HG03342 (cell line): ENCODE measurements at regions not wholly inside any gene's neighbourhood (a gene's known extent, or its start where the extent isn't known, plus 50 kb on each side); places are given as distances from the start of the nearest gene placed in this dataset.

Experiments
- ATAC-seq: cut with Tn5 transposase; IDR thresholded peaks from one replicate; pipeline ENCODE4 v1.9.1; 2021; ENCODE audit warnings: mild to moderate bottlenecking, moderate library complexity; ENCODE audit not compliant: unreplicated experiment

- ATAC-seq: no peak
Observed at GRCh38 chr11:76277298-76278175, 71.2 kb upstream of the WNT11 start.

DNA sequence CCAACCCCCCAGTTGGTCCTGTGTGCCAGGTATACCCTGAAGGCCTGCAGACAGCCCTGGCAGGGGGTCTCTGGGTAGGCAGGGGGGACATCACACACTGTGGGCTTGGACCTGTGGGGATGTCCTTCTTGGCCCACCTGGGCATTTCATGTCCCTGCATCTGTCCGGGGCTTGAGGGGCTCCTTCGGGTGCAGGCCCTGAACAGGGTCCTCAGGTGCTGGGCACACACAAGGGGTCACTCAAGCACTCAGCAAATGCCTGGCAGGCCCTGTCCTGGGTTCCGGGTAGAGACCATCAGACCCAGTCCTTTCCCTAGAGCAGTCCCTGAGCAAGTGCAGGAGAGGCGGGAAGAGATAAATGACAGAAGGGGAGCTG is 70.5 kb upstream of the WNT11 start:
- no peak for ATAC-seq

- ATAC-seq: no peak
Observed at GRCh38 chr11:76276046-76276780, 69.9 kb upstream of the WNT11 start.

DNA sequence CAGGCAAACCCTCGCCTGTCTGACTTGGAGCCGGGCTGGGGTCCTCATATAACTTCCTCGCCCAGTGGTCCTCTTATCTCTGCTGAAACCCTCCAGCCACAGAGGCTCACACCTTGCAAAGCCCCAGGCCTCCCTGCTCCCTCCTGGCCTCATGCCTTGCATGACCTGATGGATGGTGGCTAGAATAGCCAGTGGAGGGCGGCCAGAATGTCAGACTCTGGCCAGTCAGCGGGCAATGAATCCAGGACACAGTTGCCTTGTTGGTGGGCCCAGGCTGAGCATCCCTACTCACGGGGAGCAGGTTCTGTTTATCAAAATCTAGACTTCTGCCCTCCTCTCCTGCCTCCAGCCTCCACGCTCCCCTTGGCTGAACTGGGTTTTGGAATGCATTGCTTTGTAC is 69.1 kb upstream of the WNT11 start:
- ATAC-seq: no peak

DNA sequence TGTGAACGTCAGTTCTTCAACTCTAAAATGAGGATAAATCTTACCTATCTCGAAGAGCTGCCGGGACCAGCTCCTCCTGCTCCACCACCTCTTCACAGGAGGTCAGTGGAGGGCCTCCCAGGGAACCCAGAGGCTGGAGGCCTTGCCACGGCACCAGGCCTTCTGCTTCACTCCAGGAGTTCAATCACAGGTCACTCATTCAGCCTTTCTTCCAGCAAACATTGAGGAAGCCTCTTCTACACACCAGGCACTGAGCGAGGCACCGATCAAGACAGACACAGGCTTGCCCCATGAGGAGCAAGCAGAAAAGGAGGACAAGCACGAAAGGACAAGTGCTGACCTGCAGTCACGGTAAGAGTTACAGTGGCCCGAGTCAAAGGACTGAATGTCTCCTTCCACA is 64.8 kb upstream of the WNT11 start:
- no peak for ATAC-seq

DNA sequence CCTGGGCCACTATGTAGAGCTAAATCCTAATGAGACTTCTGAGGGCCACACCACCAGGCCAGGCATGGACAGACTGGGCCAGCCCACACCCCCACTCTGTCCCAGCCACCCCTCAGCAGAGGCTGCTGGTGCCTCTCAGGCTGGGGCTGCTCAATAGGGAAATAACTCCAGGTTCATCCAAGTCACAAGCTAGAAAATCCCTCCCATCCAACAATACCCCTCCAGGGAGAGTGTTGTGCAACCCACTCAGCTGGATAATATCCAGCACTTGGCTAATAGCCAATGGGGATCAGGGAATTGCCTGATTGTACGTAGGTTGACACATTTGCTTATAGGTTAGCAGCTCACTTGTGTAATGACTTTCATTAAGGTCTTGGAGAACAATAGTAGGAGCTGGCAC is 64.1 kb upstream of the WNT11 start:
- no peak for ATAC-seq

DNA sequence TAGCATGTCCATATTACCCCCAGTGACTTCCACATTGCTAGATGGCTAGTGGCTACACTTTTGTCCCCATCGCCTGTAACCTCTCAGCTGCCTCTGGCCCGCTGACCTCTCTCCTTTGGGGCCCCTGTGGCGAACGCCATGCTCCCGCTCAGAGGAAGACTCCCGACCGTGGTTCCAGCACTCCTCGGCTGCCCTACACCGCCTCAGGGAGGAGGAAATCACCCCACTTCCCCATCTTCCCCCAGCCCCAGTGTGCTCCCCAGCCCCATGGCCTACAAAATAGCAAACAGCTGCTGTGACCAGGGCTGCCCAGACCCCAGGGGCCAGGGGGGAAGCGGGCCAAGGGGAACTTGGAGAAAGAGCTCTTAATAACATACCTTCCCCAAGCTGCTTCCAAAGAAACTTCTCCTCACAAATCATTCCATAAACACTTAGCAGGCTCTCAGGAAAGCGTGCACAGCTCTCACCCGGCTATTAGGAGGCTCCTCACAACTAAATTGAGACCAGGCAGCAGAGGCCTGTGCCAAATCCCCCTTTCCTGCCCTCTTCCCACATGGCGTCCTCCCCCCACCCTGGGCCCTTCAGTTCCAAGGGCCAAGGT is 63.5 kb upstream of the WNT11 start:
- no peak for ATAC-seq

GRCh38 chr11:76269247-76269646 is 62.9 kb upstream of the WNT11 start:
- ATAC-seq: no peak

- ATAC-seq: no peak
Observed at GRCh38 chr11:76268498-76268897, 62.2 kb upstream of the WNT11 start.

GRCh38 chr11:76267556-76267955 is 61.3 kb upstream of the WNT11 start:
- ATAC-seq: no peak

DNA sequence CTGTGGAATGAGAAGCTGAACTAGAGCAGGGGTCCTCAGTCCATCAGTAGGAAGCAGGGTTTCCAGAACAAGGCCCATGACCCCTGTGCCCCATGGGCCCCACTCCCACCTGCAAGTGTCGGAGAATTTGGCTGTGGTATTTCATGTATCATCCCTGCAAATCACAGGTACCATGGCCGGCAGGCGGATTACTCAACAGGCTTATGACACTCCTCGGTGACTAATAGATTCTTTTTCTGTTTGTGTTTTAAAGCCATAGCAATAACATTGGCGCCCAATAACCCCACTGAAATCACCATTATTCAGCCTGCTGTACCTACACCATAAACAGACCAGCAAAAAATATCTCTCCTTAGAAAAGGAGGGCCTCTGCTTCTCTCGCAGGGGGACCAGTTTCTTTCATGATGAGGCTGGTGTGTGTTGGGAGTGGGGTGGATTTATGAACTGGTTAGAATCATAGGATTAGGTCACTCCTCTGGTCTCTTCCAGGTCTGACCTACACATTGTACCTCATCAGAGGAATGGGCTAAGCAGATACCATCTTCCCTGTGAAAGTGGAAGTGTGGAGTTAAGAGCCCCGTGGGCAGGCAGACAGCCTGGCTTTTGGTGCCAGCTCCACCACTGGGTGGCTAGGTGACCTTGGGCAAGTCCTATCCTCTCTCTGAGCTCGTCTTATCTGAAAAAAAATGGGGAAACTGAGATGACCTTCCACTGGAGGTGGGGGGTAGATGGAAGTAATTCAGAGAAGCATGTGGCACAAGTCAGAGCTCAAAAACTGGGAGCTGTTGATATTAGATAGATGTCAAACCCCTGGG is 60.2 kb upstream of the WNT11 start:
- no peak for ATAC-seq

- no peak for ATAC-seq
Observed at GRCh38 chr11:76265771-76266241, 59.5 kb upstream of the WNT11 start.

DNA sequence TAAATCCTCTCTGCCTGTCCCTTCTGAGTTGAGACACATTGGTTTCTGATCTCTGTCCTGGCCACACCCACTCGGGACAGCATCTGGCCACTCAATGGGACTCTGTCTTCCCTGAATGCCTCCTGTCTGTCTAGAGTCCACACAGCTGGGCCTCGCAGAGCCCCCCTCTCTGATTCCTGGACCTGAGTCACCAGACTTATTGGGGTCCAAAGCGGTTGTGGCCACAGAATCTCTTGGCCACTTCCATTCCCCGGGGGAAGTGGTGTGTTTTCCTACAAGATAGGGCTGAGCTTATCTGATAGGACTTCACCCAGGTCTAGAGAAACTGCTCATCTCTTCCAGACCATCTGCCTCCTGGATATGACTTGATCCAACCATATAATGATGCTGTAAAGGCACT is 57.4 kb upstream of the WNT11 start:
- no peak for ATAC-seq

GRCh38 chr11:76263166-76263565 is 56.9 kb upstream of the WNT11 start:
- no peak for ATAC-seq

DNA sequence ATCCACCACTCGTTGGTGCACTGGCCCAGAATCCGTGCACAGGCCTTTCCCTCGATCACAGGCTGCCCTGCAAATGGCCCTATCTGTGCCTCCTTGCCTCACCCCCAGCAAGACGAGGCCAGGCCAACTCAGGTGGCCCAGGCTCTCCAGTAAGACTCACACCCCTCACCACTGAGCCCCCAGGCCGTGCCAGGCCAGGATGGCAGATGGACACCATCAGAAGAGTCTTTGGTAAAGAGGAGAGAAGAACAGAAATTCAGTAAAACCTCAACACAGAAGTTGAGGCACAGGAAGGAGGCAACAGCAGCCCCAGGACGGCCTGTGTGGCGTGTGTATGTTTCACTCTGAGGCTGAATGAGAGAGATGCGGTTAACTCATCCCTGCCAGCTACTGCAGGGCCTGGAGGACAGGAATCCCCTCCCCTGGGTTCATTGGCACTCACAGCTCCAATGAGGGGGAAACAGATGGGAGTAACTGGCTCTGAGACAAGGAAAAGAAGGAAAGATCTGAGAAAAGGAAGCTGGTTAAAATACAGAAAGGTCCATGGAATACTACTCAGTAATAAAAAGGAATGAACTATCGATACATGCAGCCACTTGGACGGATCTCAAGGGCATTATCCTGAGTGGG is 54.1 kb upstream of the WNT11 start:
- ATAC-seq: no peak

GRCh38 chr11:76259299-76259908 is 53.1 kb upstream of the WNT11 start:
- no peak for ATAC-seq

DNA sequence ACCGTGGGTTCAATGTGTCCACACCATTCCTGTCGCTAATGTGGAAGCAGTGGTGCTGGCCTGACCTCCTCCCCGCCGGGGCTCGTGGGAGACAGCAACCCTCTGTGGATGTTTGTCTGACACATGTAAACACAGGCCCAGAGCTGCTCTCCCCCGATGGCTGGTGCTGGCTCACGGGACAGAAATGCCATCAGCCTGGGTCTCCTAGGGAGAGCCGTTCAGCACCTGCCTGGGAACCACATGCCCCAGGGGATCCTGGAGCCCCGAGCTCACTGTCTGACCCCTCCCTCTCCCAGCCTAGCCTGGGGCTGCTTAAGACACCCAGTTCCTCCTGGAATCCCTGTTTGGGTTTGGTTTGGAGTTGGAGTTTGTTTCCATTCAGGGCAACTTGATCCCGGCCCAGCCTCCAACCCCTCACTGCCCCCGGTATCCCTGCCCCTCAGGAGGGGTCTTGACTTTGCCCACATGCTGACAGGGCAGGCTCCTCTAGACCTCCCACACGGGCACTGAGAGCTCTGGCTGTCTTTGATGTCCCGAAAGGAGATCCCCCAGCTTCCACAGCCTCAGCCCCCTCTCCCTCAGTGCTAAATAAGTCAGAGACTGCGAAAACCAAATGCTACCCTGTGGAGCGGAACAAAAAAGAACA is 50.9 kb upstream of the WNT11 start:
- ATAC-seq: no peak

GRCh38 chr11:76256448-76256847 is 50.1 kb upstream of the WNT11 start:
- no peak for ATAC-seq
